WERI-Rb-1 (cell line): ENCODE measurements at regions not wholly inside any gene's neighbourhood (a gene's known extent, or its start where the extent isn't known, plus 50 kb on each side); places are given as distances from the start of the nearest gene placed in this dataset.

Source experiments
- DNase-seq: peaks from one replicate; pipeline ENCODE4 v3.0.0-alpha.2; 2020
- H3K27ac ChIP-seq: fragments of 250-450 bp; sonication (Bioruptor Pico); 2 replicates; pipeline ENCODE4 v1.5.1; 2020; ENCODE audit warnings: mild to moderate bottlenecking, moderate library complexity
- H3K27me3 ChIP-seq: fragments of 250-450 bp; sonication (Bioruptor Pico); 2 replicates; pipeline ENCODE4 v1.5.1; 2021; ENCODE audit warnings: mild to moderate bottlenecking, low read depth, moderate library complexity; ENCODE audit not compliant: insufficient read depth, severe bottlenecking
- H3K36me3 ChIP-seq: fragments of 250-450 bp; sonication (Bioruptor Pico); 2 replicates; pipeline ENCODE4 v1.5.1; 2020; ENCODE audit warnings: mild to moderate bottlenecking, moderate library complexity
- H3K4me3 ChIP-seq: 2 replicates; pipeline ENCODE4 v1.5.1; 2011; ENCODE audit warnings: low read depth, mild to moderate bottlenecking, control low read depth, low read length
- H3K9me3 ChIP-seq: fragments of 250-450 bp; sonication (Bioruptor Pico); 2 replicates; pipeline ENCODE4 v1.5.1; 2021; ENCODE audit warnings: mild to moderate bottlenecking, moderate library complexity; ENCODE audit not compliant: severe bottlenecking
- CTCF ChIP-seq: IDR thresholded peaks from 2 replicates; pipeline ENCODE4 v1.5.1; 2011; ENCODE audit warnings: low read depth, mild to moderate bottlenecking, control low read depth, inconsistent platforms, low read length

- DNase-seq: no peak
- no peak for TF ChIP-seq CTCF
- H3K36me3 ChIP-seq: no peaks in the 10 kb centered on the region
- no peak overlapping the region for H3K27ac ChIP-seq
- no peaks in the 10 kb centered on the region for H3K9me3 ChIP-seq
- peaks cover 49% of the 10 kb centered on the region for H3K27me3 ChIP-seq
- H3K4me3 ChIP-seq: no peak overlapping the region
Measured at GRCh38 chr15:96737408-96737807, 406.9 kb downstream of the NR2F2 start.

- no peak for TF ChIP-seq CTCF
- Histone ChIP-seq H3K36me3 (no peaks in the 10 kb centered on the region), H3K27me3 (peaks cover 48% of the 10 kb centered on the region), H3K9me3 (no peaks in the 10 kb centered on the region), H3K4me3 (no peak overlapping the region), H3K27ac (no peak overlapping the region)
- no peak for DNase-seq
Measured at GRCh38 chr15:96746665-96747064, 416.2 kb downstream of the NR2F2 start.

GRCh38 chr15:96747291-96747690 lies 416.8 kb downstream of the NR2F2 start:
- H3K4me3 ChIP-seq: no peak overlapping the region
- H3K27ac ChIP-seq: no peak overlapping the region
- no peaks in the 10 kb centered on the region for H3K9me3 ChIP-seq
- no peak for DNase-seq
- peaks cover 44% of the 10 kb centered on the region for H3K27me3 ChIP-seq
- no peaks in the 10 kb centered on the region for H3K36me3 ChIP-seq
- no peak for TF ChIP-seq CTCF

- DNase-seq: no peak
- peaks cover 34% of the 10 kb centered on the region for H3K27me3 ChIP-seq
- TF ChIP-seq CTCF: no peak
- no peaks in the 10 kb centered on the region for H3K36me3 ChIP-seq
- no peak overlapping the region for H3K27ac ChIP-seq
- H3K4me3 ChIP-seq: no peak overlapping the region
- H3K9me3 ChIP-seq: no peaks in the 10 kb centered on the region
Measured at GRCh38 chr15:96750361-96750760, 419.9 kb downstream of the NR2F2 start.

- Histone ChIP-seq H3K27ac (no peak overlapping the region), H3K27me3 (peaks cover 34% of the 10 kb centered on the region), H3K36me3 (no peaks in the 10 kb centered on the region), H3K9me3 (no peaks in the 10 kb centered on the region), H3K4me3 (no peak overlapping the region)
- no peak for TF ChIP-seq CTCF
- DNase-seq: no peak
Measured at GRCh38 chr15:96756146-96756545, 425.6 kb downstream of the NR2F2 start.

- H3K4me3 ChIP-seq: no peak overlapping the region
- H3K27ac ChIP-seq: no peak overlapping the region
- no peaks in the 10 kb centered on the region for H3K9me3 ChIP-seq
- DNase-seq: no peak
- H3K36me3 ChIP-seq: no peaks in the 10 kb centered on the region
- no peak for TF ChIP-seq CTCF
- H3K27me3 ChIP-seq: peaks cover 34% of the 10 kb centered on the region
Measured at GRCh38 chr15:96756656-96757055, 426.2 kb downstream of the NR2F2 start.
